GM18502 (cell line): ENCODE measurements at regions not wholly inside any gene's neighbourhood (a gene's known extent, or its start where the extent isn't known, plus 50 kb on each side); places are given as distances from the start of the nearest gene placed in this dataset.

ENCODE experiments used
- ATAC-seq: cut with Tn5 transposase; IDR thresholded peaks from one replicate; pipeline ENCODE4 v1.9.1; 2021; ENCODE audit warnings: mild to moderate bottlenecking; ENCODE audit not compliant: unreplicated experiment, poor library complexity

DNA sequence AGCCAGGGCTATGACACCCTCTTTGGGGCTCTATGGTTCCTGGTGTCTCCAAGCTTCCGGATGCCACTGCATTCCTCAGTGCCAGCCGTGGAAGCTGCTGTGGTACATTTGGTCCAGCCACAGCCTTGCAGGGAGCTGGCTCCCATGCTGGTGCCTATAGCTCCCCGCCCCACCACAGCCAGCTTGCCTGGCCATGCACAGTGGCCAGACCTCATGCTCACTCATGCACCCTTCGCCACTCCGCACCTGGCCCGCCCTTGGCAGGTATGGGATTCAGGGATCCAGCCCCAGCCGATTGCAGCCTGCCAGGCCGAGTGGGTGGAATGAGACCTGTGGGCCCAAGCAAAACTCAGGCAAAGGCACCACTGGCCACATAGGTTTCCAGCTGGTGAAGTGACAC, 354.8 kb downstream of the GRIA2 start:
- no peak for ATAC-seq

DNA sequence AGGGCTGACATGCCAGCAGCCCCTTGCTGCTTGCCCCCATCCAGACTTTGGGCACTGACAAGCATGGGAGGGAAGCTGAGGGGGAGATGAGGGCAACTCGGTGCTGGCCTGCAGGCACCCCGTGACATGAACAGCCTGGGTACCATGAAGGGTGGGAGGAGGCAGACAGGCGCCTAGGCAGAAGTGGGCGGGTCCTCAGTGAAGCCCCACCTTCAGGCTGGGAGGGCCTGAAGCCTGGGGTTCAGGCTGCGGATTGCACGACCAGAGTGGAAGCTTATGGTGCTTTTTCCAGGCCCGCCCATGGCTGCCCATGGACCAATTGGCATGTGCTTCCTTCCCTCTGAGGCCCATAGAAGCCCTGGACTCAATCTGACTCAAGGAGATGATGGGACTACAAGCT, 354.1 kb downstream of the GRIA2 start:
- no peak for ATAC-seq

DNA sequence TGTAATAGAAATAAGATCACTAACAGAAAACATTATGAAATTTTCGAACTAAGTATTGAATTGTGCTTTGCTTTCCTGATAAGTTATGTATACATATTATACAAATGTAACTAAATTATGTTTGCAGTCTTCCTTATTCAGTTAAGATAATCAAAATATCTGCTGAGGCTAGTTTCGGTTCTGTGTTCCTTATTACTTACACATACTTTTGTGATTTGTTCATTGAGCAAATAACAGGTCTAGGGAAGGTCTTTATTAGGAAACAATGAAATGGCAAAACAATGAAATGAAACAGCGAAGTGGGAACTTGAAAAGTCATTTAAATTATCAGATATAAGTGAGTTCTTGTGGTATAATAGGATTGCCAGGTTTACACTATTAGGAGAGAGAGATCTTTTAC, 352.4 kb downstream of the GRIA2 start:
- no peak for ATAC-seq

DNA sequence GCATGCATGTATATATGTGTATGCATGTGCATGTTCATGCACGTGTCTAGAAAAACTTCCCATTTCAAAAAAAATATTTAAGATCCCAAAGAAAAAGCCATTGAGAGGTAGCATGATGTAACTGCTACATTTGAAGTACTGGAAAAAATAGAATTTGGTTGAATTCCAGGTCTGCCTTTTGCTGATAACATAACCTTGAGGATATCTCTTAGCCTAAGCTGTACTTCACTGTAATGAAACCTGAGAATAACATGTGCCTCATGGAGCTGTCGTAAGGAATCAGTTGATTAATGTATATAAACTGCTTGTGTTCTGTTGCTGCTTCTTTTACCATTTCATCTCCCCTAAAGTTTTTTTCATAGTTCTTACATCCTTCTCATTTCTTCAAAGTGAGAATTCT, 351.8 kb downstream of the GRIA2 start:
- ATAC-seq = no peak

DNA sequence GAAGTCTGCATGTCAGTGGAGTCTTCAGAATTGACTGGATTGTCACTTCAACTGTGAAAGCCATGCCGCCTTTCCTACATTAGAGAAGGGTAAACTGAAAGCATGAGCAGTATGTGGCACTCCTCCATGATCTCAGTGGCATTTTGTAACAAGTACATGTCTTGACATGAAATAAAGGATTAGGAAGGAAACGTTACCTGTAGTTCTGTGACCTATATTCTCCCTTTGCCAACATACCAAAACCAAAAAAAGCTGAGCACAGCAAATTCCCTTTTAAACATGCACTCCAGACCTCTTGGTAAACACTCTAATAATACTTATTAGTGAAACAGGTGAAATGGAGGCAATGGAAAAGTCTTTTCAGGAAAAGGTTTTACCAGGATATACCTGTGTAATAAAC, 344.2 kb downstream of the GRIA2 start:
- no peak for ATAC-seq

DNA sequence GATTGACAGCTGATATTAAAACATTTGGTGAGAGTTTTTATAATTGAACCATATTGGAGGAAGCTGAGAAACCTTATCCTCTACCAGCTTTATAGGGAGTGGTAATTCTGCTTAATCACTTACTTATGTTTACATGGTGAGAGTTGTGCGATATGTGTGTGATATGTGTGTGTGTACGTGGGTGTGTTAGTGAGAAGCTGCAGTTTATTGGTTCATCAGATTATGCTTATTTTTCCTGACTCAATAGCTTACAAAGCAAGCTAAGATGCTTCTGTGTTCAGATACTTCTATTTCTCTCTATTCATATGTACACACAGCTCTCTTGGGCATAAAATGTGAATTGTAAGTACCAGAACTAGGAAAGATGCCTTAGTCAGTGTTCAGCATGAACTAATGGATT, 343.7 kb downstream of the GRIA2 start:
- no peak for ATAC-seq

DNA sequence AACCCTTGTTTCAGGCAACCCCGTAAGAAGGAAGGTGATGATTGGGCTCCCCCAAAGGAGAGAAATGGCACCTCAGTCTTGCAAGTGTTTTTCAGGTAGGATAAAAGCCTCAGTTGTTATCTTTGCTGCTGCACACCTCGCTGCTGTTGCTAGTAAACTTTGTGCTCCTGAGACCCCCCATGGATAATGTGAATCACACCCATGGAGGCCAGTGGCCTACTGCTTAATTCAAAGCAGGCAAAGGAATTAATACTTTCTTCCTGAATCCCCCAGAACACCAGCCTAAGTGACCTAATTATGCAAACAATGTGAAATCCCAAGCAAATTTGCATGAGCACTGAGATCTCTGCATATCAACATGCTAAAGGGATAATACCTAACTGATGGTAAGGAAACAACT, 337.5 kb downstream of the GRIA2 start:
- ATAC-seq = no peak

DNA sequence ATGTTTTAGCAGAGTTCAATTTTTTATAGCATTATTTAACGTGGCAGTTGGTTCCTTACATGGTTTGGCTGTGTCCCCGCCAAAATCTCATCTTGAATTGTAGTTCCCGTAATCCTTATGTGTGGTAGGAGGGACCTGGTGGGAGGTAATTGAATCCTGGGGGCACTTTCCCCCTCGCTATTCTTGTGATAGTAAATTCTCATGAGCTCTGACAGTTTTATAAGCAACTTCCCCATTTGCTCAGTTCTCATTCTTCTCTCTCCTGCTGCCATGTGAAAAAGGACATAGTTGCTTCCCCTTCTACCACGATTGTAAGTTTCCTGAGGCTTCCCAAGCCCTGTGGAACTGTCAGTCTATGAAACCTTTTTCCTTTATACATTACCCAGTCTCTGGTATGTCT, 329.5 kb downstream of the GRIA2 start:
- no peak for ATAC-seq

DNA sequence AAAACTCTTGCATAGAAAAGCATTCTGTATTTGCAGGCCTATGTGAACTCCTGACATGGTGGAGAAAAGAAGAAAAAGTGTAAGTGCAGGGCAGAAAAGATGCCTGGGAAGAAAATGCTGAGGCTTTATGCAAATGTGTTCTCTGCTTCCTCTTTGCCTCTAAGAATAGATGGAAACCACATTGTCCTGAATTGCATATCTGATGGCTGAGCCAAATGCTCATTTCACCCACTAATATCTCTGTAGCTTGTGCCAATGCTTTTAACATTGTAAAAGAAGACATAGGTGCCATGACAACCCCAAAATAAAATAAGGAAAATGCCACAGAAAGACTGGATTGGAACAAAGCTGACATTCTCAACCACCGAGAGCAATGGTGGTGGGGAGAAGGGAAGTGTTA, 307.4 kb downstream of the GRIA2 start:
- no peak for ATAC-seq

DNA sequence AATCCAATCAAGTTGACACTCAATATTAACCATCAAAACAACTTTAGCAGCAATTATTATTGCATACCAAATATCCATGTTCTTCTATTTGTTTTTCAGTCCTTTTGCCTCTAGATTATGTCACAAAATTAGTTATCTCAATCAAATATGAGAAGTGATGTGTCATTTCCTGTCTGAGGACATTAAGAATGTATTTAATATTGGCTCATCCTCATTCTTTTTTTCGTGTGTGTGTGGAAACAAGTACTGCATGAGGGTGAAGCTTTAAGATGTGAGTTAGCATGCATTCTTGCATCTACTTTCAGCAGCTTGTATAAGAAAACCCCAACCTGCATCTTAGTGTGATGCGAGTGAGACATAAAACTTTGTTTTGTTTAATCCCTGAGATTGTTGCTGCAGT, 301.4 kb downstream of the GRIA2 start:
- no peak for ATAC-seq

DNA sequence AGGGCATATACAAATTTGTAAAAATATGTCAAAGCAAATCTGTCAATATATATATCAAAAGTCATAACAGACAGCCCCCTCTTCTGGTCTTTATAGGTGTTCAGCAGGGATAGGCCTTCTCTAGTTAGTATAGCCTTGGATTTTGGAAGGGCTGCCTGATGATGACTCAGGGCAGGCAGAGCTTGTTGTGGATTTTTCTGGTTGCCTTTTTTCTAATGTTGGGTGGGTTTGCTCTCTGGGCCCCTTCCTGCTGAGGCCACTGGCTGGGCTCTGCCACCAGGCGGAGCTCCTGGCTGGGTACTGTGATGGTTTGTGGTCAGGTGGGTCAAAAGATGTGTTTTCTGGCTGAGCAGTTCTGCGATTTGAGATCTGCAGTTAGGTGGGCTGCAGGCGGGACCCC, 294.2 kb downstream of the GRIA2 start:
- ATAC-seq = no peak

DNA sequence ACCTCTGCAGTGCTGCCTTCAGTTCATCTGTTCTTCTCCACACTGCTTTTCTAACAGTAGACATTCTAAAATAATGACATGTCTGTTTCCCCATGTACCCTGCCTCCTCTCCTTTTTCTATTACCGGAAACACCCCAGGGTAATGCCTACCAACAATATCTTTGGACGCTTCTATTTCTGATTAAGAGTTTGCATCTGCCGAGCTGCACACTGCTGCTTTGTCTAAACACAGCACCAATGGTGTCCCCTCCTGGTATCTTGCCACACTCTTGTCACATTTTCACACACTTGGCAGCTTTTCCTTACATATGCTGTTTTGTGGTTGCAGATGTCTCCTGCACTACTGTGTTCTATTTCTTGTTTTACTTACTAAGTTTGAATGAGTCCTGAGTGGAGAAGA, 288.8 kb downstream of the GRIA2 start:
- no peak for ATAC-seq

DNA sequence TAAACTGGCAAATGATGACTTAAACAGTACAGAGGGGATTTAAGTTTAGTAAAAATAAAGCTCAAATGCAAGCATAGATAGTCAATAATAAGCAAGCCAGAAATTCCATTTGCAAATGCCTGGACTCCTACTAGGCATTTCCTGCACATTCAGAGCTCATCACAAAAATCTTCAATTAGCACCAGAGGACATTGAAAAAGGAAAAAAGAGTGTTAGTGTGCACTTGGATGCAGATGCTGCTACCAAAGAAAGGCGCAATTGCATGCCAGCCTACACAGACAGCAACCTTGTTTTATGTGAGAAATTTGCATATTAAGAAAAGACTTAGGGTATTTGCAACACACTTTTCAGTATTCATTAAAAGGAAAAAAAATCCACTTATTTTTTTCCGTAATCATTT, 282.1 kb downstream of the GRIA2 start:
- no peak for ATAC-seq

DNA sequence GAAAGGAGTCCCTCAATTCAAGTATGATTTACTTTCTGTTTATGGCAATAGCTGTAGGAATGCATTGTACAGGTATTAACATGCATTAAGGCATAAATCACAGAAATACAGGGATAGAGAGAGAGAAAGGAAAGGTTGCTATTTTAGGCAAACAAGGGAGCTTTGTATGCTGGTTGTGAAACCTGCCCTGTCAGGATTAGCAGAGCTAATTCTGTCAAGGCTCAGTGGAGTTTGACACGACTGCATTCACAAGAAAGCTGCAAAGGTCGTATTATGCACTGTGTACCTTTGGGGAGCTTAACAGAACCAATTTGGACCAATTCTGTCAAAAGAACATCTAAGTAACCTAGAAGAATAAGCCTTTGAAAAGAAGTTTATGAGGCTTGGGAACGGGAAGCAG, 239.3 kb downstream of the GRIA2 start:
- no peak for ATAC-seq

DNA sequence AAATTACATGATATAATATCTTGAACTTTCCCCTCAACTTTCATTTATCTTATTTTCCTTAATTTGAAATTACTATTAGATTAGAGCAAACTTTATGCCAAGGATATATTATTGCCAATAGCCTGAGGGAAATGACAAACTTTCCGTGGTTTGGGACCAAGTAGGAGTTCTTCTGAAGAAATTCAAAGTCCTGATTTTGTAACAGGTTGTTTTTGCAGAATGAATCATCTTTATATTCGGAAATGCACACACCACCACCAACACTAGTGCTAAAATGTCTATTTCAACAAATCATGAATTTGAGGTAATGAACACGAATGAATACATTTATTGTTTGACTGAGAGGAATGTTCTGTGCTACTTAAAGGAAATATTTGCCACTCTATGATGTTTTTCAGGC, 226.7 kb downstream of the GRIA2 start:
- no peak for ATAC-seq

DNA sequence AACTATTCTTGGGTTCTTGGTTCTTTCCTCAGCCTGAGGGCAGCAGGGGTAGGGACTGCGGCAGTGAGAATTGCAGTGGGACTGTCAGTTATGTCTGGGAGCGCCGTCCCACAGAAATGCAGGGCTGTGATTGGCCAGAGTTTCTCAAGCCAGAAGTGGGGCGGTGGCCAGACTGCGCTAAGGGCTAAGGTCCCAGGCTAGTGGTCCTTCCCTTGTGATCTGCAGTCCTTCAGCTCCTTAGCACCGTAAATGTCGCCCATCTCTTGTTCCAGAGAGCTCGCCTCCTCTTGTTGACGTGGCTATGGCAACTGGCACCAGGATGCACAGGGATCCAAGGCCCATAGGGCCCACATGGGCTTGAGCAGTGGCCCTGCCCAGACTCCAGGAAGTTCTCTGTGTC, 223.5 kb downstream of the GRIA2 start:
- no peak for ATAC-seq

DNA sequence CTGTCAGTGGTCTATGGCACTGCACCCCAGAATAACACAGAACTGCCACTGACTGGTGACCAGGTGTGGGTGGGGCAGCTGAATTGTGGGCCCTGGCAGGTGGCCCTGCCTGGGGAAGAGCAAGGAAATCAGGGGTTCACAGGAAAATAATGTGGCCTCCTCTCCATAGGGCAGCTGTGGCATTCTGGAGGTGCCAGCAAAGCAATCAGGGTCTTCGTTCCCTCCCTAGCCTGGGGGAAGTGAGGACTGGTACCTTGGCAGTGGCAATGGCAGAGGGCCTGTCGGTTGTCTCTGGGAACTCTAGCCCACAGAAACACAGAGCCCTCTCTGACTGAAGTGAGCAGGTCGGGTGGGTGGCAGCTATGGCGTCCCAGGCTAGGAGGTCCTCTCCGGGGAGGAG, 223.0 kb downstream of the GRIA2 start:
- no peak for ATAC-seq

DNA sequence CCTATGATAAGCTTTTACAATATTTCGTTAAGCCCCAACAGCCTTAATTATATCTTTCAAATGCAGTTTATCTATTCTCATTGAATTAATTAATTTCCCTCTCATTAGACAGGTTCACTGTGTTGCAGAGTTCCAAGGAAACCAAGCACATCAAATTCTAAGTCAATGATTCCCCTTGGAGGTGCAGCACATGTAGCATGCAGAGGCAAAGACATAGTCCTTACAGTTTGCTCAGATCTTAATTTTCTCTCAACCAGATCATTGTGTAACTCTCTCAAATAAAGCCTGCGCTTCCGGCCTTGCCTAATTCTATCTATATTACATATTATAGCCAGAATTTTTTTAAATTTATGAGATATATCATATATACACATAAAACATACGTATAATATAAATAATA, 205.4 kb downstream of the GRIA2 start:
- ATAC-seq = no peak

DNA sequence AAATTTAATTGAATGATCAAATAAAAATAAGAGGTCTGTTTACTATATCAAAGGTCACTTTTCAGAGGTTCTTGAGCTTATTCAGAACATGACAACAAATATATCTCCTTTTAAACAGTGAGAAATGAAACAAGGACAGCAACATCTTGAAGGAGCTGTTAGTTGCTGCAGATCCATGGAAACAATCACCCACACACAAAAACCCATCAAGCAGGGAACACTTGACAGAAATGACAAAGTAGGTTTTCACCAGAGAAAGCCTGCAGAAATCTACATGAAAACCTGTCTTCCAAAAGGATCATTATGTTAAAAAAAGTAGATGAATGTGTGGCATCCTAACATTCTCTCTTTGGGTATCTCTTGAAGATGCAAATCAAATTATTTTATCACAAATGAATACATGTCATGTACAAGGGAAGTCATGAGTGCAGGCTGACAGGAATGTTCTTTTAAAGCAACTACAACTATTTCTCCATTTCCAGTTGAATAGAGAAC, 203.0 kb downstream of the GRIA2 start:
- no peak for ATAC-seq

DNA sequence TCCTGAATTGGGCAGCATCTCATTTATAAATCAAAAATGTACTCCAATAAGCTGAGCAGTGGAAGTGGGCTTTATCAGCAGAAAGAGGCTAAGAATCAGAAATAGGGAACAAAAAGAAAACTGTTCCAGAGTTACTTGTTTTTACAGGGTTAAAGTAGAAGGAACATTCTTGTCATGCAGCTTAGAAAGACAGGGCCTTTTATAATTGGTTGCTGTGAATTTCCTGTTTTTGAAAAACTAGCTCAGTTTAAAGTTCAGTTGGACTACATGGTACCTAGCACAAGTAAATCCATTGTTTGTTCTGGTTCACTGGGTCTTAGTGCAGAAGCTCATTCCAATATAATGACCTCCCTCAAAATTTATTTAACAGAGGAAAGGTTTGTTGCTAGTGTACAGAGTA, 200.8 kb downstream of the GRIA2 start:
- no peak for ATAC-seq
